Activated B cell treated with CpG ODN at 0.5 μM for 24 hours (primary cell): ENCODE measurements at regions not wholly inside any gene's neighbourhood (a gene's known extent, or its start where the extent isn't known, plus 50 kb on each side); places are given as distances from the start of the nearest gene placed in this dataset.

ENCODE experiments used
- ATAC-seq: fragments of 200-7000 bp; cut with Tn5 transposase; one replicate; pipeline ENCODE4 v1.10.0; 2021; ENCODE audit warnings: low read depth, mild to moderate bottlenecking, moderate library complexity
- CTCF ChIA-PET: fragments of 350-600 bp; sonication (Branson Sonifier 250); formaldehyde crosslinking; loops from one replicate; lab custom pipeline; 2021; ENCODE audit warnings: antibody characterized with exemption; lab: Charles Lee
- POLR2A ChIA-PET: fragments of 350-600 bp; sonication (Branson Sonifier 250); formaldehyde crosslinking; loops from one replicate; lab custom pipeline; 2021; ENCODE audit warnings: antibody characterized with exemption; lab: Charles Lee
- DNase-seq: peaks from one replicate; pipeline ENCODE4 v3.0.0; 2022
- H3K27ac Mint-ChIP-seq: one replicate; pipeline ENCODE4 v1.8.0; 2020; ENCODE audit warnings: mixed read lengths
- H3K27me3 Mint-ChIP-seq: one replicate; pipeline ENCODE4 v1.8.0; 2021; ENCODE audit warnings: mixed read lengths
- H3K36me3 Mint-ChIP-seq: one replicate; pipeline ENCODE4 v1.8.0; 2021; ENCODE audit warnings: low read depth, mixed read lengths
- H3K4me1 Mint-ChIP-seq: one replicate; pipeline ENCODE4 v1.8.0; 2021; ENCODE audit warnings: mixed read lengths
- H3K4me3 Mint-ChIP-seq: one replicate; pipeline ENCODE4 v1.8.0; 2020; ENCODE audit warnings: mild to moderate bottlenecking, mixed read lengths
- H3K9me3 Mint-ChIP-seq: one replicate; pipeline ENCODE4 v1.8.0; 2020; ENCODE audit warnings: mixed read lengths
- intact Hi-C: fragments of 100-400 bp; cut with micrococcal nuclease; formaldehyde crosslinking; loops from one replicate; pipeline ENCODE4 v1.15.1; 2024
- TF ChIP-seq, protein P1 (sequence below): fragments of 200-600 bp; IDR thresholded peaks from one replicate; pipeline ENCODE4 v1.8.0; 2022; ENCODE audit warnings: antibody characterized with exemption, mild to moderate bottlenecking

- Mint-ChIP-seq H3K9me3 (peaks cover 7% of the 10 kb centered on the region), H3K27me3 (no peaks in the 10 kb centered on the region), H3K4me3 (no peak overlapping the region), H3K36me3 (no peaks in the 10 kb centered on the region), H3K27ac (no peak overlapping the region), H3K4me1 (no peaks in the 10 kb centered on the region)
- ChIA-PET CTCF (no interaction called here), POLR2A (no interaction called here)
- intact Hi-C loops = no loop called here
- DNase-seq (no peak), ATAC-seq (no peak)
- TF ChIP-seq, protein P1, sequence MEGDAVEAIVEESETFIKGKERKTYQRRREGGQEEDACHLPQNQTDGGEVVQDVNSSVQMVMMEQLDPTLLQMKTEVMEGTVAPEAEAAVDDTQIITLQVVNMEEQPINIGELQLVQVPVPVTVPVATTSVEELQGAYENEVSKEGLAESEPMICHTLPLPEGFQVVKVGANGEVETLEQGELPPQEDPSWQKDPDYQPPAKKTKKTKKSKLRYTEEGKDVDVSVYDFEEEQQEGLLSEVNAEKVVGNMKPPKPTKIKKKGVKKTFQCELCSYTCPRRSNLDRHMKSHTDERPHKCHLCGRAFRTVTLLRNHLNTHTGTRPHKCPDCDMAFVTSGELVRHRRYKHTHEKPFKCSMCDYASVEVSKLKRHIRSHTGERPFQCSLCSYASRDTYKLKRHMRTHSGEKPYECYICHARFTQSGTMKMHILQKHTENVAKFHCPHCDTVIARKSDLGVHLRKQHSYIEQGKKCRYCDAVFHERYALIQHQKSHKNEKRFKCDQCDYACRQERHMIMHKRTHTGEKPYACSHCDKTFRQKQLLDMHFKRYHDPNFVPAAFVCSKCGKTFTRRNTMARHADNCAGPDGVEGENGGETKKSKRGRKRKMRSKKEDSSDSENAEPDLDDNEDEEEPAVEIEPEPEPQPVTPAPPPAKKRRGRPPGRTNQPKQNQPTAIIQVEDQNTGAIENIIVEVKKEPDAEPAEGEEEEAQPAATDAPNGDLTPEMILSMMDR = no peak
Measured at GRCh38 chr15:45948181-45948621, 313.4 kb downstream of the SQOR start.

DNA sequence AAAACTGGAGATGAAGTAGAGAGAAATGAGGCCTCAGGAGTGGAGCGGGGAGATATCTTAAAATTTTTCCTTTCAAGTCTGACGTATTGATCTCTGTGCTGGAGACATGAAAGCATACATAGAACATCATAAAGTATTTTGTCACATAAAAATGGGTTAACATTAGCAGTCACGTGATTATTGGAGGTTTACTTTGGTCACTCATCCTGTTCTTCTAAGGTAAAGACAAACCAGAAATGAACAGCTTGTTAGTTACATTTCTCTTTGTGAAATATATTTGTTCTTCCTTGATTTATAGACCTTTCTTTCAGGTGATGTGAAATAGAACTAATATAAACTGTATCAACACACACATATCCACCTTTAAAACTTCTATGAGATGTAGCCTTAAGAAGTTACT lies 324.1 kb downstream of the SQOR start:
- intact Hi-C loops = no loop called here
- POLR2A ChIA-PET = no interaction called here
- no peak overlapping the region for H3K4me3 Mint-ChIP-seq
- CTCF ChIA-PET = no interaction called here
- ATAC-seq = no peak
- H3K27me3 Mint-ChIP-seq = no peaks in the 10 kb centered on the region
- peaks cover 24% of the 10 kb centered on the region for H3K9me3 Mint-ChIP-seq
- DNase-seq = no peak
- no peaks in the 10 kb centered on the region for H3K36me3 Mint-ChIP-seq
- H3K27ac Mint-ChIP-seq = no peak overlapping the region
- no peaks in the 10 kb centered on the region for H3K4me1 Mint-ChIP-seq
- TF ChIP-seq, protein P1 = no peak

DNA sequence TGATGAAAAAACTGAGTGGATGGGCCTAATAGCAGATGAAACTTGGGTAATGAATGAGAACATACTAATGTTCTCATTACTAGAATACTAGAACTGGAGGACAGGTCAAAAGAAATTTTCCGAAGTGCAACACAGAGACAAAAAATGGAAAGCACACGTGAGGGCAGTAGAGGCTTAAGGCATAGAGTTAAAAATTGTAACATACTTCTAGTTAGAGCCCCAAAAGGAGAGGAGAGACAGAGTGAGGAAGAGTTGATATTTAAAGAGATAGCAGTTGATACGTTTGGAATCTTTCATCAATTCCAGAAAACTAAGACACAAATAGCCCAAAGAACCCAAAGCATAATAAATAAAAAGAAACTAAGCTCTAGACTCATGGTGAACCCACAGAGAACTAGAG lies 327.9 kb downstream of the SQOR start:
- Mint-ChIP-seq H3K4me3 (no peak overlapping the region), H3K36me3 (no peaks in the 10 kb centered on the region), H3K4me1 (no peaks in the 10 kb centered on the region), H3K9me3 (peaks cover 23% of the 10 kb centered on the region), H3K27ac (no peak overlapping the region), H3K27me3 (no peaks in the 10 kb centered on the region)
- intact Hi-C loops = no loop called here
- CTCF ChIA-PET = no interaction called here
- ATAC-seq (no peak), DNase-seq (no peak)
- TF ChIP-seq, protein P1 = no peak
- POLR2A ChIA-PET = no interaction called here

- TF ChIP-seq, protein P1 = peak; percentile 19
- H3K27ac Mint-ChIP-seq = no peak overlapping the region
- ChIA-PET POLR2A (no interaction called here), CTCF (no interaction called here)
- no peak for DNase-seq
- H3K36me3 Mint-ChIP-seq = no peaks in the 10 kb centered on the region
- no peak for ATAC-seq
- intact Hi-C loops = no loop called here
- no peaks in the 10 kb centered on the region for H3K4me1 Mint-ChIP-seq
- H3K27me3 Mint-ChIP-seq = no peaks in the 10 kb centered on the region
- H3K9me3 Mint-ChIP-seq = peaks cover 3% of the 10 kb centered on the region
- H3K4me3 Mint-ChIP-seq = no peak overlapping the region
Measured at GRCh38 chr15:45970542-45970941, 335.7 kb downstream of the SQOR start.

GRCh38 chr15:45980366-45980765 lies 345.5 kb downstream of the SQOR start:
- Mint-ChIP-seq H3K9me3 (peaks cover 7% of the 10 kb centered on the region), H3K27ac (no peak overlapping the region), H3K4me3 (no peak overlapping the region), H3K4me1 (no peaks in the 10 kb centered on the region), H3K27me3 (no peaks in the 10 kb centered on the region), H3K36me3 (no peaks in the 10 kb centered on the region)
- DNase-seq (no peak), ATAC-seq (no peak)
- TF ChIP-seq, protein P1 = no peak
- POLR2A ChIA-PET = no interaction called here
- intact Hi-C loops = no loop called here
- CTCF ChIA-PET = no interaction called here
